Breast epithelium (tissue), 3 donors: ENCODE measurements at regions not wholly inside any gene's neighbourhood (a gene's known extent, or its start where the extent isn't known, plus 50 kb on each side); places are given as distances from the start of the nearest gene placed in this dataset.

Experiments
- CTCF ChIP-seq, 3 donors: fragments of 450-650 bp; IDR thresholded peaks; one replicate each; pipeline ENCODE4 v1.5.1; 2016 to 2017; ENCODE audit warnings: antibody characterized with exemption in 3 of 3, mild to moderate bottlenecking in 3 of 3, moderate library complexity in 3 of 3
- POLR2A ChIP-seq: fragments of 450-650 bp; IDR thresholded peaks from one replicate; pipeline ENCODE4 v1.6.1; 2016; ENCODE audit warnings: antibody characterized with exemption, mild to moderate bottlenecking, moderate library complexity
- POLR2AphosphoS5 ChIP-seq, 3 donors: sonication (generic); formaldehyde crosslinking; IDR thresholded peaks; one replicate each; pipeline ENCODE4 v1.6.1; 2017; ENCODE audit warnings: antibody characterized with exemption in 3 of 3

GRCh38 chr5:2184563-2185540 lies 302.1 kb upstream of the IRX4 start:
- no peak for TF ChIP-seq CTCF (IDR thresholded peaks at IDR 0.05)
- no peak for TF ChIP-seq POLR2A
- no peak for TF ChIP-seq POLR2AphosphoS5 (IDR thresholded peaks at IDR 0.05)
